Hippocampal formation (tissue), 2 donors: ENCODE measurements at regions not wholly inside any gene's neighbourhood (a gene's known extent, or its start where the extent isn't known, plus 50 kb on each side); places are given as distances from the start of the nearest gene placed in this dataset.

Experiments
- DNase-seq, 2 donors: peaks; one replicate each; lab custom pipeline; 2025; lab: John Stamatoyannopoulos, UW

- no peak for DNase-seq
These were observed 144.9 kb upstream of the C1orf174 start for GRCh38 chr1:4044967-4045366.

GRCh38 chr1:4045397-4046010, 145.4 kb upstream of the C1orf174 start:
- no peak for DNase-seq

GRCh38 chr1:4046836-4047461, 146.9 kb upstream of the C1orf174 start:
- DNase-seq, result no peak

- DNase-seq, result no peak
These were observed 147.6 kb upstream of the C1orf174 start for GRCh38 chr1:4047666-4048065.

GRCh38 chr1:4048076-4048475, 148.0 kb upstream of the C1orf174 start:
- DNase-seq, result no peak

GRCh38 chr1:4048921-4049320, 148.8 kb upstream of the C1orf174 start:
- DNase-seq, result no peak

- DNase-seq, result no peak
These were observed 150.9 kb upstream of the C1orf174 start for GRCh38 chr1:4050998-4051397.

- no peak for DNase-seq
These were observed 152.6 kb upstream of the C1orf174 start for GRCh38 chr1:4052657-4053056.

GRCh38 chr1:4053160-4053748, 153.2 kb upstream of the C1orf174 start:
- DNase-seq, result no peak

- no peak for DNase-seq
These were observed 153.7 kb upstream of the C1orf174 start for GRCh38 chr1:4053774-4054173.

GRCh38 chr1:4055294-4055967, 155.4 kb upstream of the C1orf174 start:
- no peak for DNase-seq

GRCh38 chr1:4056422-4056821, 156.3 kb upstream of the C1orf174 start:
- DNase-seq, result no peak

GRCh38 chr1:4056989-4057388, 156.9 kb upstream of the C1orf174 start:
- no peak for DNase-seq

GRCh38 chr1:4057603-4058002, 157.5 kb upstream of the C1orf174 start:
- DNase-seq, result no peak

GRCh38 chr1:4058122-4058521, 158.1 kb upstream of the C1orf174 start:
- no peak for DNase-seq

- DNase-seq, result no peak
These were observed 158.6 kb upstream of the C1orf174 start for GRCh38 chr1:4058706-4059105.

GRCh38 chr1:4059270-4059669, 159.2 kb upstream of the C1orf174 start:
- DNase-seq, result no peak

GRCh38 chr1:4060850-4061249, 160.8 kb upstream of the C1orf174 start:
- no peak for DNase-seq

- DNase-seq, result no peak
These were observed 161.5 kb upstream of the C1orf174 start for GRCh38 chr1:4061521-4062031.

GRCh38 chr1:4062041-4062440, 162.0 kb upstream of the C1orf174 start:
- DNase-seq, result no peak

- DNase-seq, result no peak
These were observed 162.5 kb upstream of the C1orf174 start for GRCh38 chr1:4062560-4062959.

- DNase-seq, result no peak
These were observed 162.9 kb upstream of the C1orf174 start for GRCh38 chr1:4062992-4063391.

GRCh38 chr1:4063516-4063915, 163.4 kb upstream of the C1orf174 start:
- no peak for DNase-seq
